K562 (cell line): ENCODE measurements at regions not wholly inside any gene's neighbourhood (a gene's known extent, or its start where the extent isn't known, plus 50 kb on each side); places are given as distances from the start of the nearest gene placed in this dataset.

Source experiments
- ARID1B ChIP-seq: fragments of 450-650 bp; IDR thresholded peaks from 2 replicates; pipeline ENCODE4 v1.6.1; 2016; ENCODE audit warnings: antibody characterized with exemption, mild to moderate bottlenecking, inconsistent platforms
- BACH1 ChIP-seq: fragments of 200-800 bp; sonication (Bioruptor generic); IDR thresholded peaks from 2 replicates; pipeline ENCODE4 v1.6.1; 2016; ENCODE audit warnings: missing genetic modification characterization, missing compliant biosample characterization
- CBFB ChIP-seq: sonication (generic); formaldehyde crosslinking; IDR thresholded peaks from 2 replicates; pipeline ENCODE4 v1.4.0; 2020; ENCODE audit warnings: mild to moderate bottlenecking, missing genetic modification reagents
- CC2D1A ChIP-seq: fragments of 450-650 bp; IDR thresholded peaks from 2 replicates; pipeline ENCODE4 v1.6.1; 2017; ENCODE audit warnings: mild to moderate bottlenecking
- FIP1L1 ChIP-seq: fragments of 200-400 bp; formaldehyde crosslinking; IDR thresholded peaks from 2 replicates; pipeline ENCODE4 v1.6.1; 2018; ENCODE audit warnings: mild to moderate bottlenecking, low read depth, low read length; ENCODE audit not compliant: poor library complexity, severe bottlenecking
- OTX1 ChIP-seq: fragments of 450-650 bp; formaldehyde crosslinking; IDR thresholded peaks from 2 replicates; pipeline ENCODE4 v1.4.0; 2022; ENCODE audit warnings: mild to moderate bottlenecking
- SMC3 ChIP-seq: conservative IDR thresholded peaks from 2 replicates; pipeline ENCODE4 v1.6.1; 2011; ENCODE audit warnings: low read depth, low read length, improper control_type of control experiment; ENCODE audit not compliant: insufficient read depth
- ZBTB43 ChIP-seq: sonication (generic); formaldehyde crosslinking; IDR thresholded peaks from 2 replicates; pipeline ENCODE4 v1.8.0; 2023; ENCODE audit warnings: mild to moderate bottlenecking, missing genetic modification reagents
- ZBTB8A ChIP-seq: fragments of 450-650 bp; IDR thresholded peaks from 2 replicates; pipeline ENCODE4 v1.6.1; 2018; ENCODE audit warnings: mild to moderate bottlenecking, moderate library complexity; ENCODE audit not compliant: partially characterized antibody
- ZNF232 ChIP-seq: sonication (generic); formaldehyde crosslinking; IDR thresholded peaks from 2 replicates; pipeline ENCODE4 v1.8.0; 2022; ENCODE audit warnings: mild to moderate bottlenecking, missing genetic modification reagents
- ZNF316 ChIP-seq: fragments of 450-650 bp; IDR thresholded peaks from 2 replicates; pipeline ENCODE4 v1.6.1; 2016
- ZNF436 ChIP-seq: fragments of 250-450, 450-650 bp; sonication (Bioruptor Pico); formaldehyde crosslinking; IDR thresholded peaks from 2 replicates; pipeline ENCODE4 v1.7.0; 2020; ENCODE audit warnings: mild to moderate bottlenecking
- ZNF518B ChIP-seq: fragments of 250-450 bp; sonication (Bioruptor Pico); IDR thresholded peaks from 2 replicates; pipeline ENCODE4 v1.5.0; 2021; ENCODE audit warnings: mild to moderate bottlenecking, moderate library complexity
- TF ChIP-seq, protein P1 (sequence below): fragments of 250-450 bp; sonication (Bioruptor Pico); IDR thresholded peaks from 2 replicates; pipeline ENCODE4 v1.8.0; 2021; ENCODE audit warnings: moderate library complexity, mild to moderate bottlenecking, inconsistent platforms

- no peak for TF ChIP-seq ZBTB43 (CRISPR knock-in tag)
- TF ChIP-seq CBFB (CRISPR knock-in tag): no peak
- no peak for TF ChIP-seq FIP1L1
- no peak for TF ChIP-seq SMC3
- TF ChIP-seq ZNF232 (CRISPR knock-in tag): no peak
- no peak for TF ChIP-seq OTX1 (CRISPR knock-in tag)
- no peak for TF ChIP-seq ZNF436 (CRISPR knock-in tag)
- no peak for TF ChIP-seq ZNF316
- TF ChIP-seq, protein P1, sequence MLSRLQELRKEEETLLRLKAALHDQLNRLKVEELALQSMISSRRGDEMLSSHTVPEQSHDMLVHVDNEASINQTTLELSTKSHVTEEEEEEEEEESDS (CRISPR knock-in tag): no peak
- TF ChIP-seq CC2D1A: no peak
- no peak for TF ChIP-seq ZNF518B (CRISPR knock-in tag)
- no peak for TF ChIP-seq ZBTB8A
- no peak for TF ChIP-seq ARID1B
- TF ChIP-seq BACH1: no peak
Observed at GRCh38 chr4:18754180-18754579, 732.6 kb upstream of the LCORL start (continued).
